ENCODE measurements at regions not wholly inside any gene's neighbourhood (a gene's known extent, or its start where the extent isn't known, plus 50 kb on each side); places are given as distances from the start of the nearest gene placed in this dataset.

DNA sequence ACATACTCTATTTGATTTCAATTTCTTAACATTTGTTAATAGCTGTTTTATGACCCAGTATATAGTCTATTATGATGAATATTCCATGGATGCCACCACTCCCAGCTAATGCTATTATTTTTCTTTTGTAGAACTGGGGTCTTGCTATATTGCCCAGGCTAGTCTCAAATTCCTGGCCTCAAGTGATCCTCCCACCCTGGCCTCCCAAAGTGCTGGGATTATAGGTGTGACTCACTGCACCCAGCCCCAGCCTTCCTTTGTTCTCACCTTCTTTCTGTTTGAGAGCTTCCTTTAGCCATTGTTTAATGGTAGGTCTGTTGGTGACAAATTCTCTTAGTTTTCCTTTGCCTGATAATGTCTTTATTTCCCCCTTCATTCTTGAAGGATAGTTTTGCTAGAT is 52.9 kb upstream of the AMOTL1 start:
- Histone ChIP-seq H3K79me2 (ENCODE audit: insufficient read depth, low read length) (no peaks in the 10 kb centered on the region), H3K4me2 (ENCODE audit: insufficient read depth, low read length) (no peak overlapping the region), H4K20me1 (ENCODE audit: insufficient read depth, low read length) (no peaks in the 10 kb centered on the region), H3K4me3 (ENCODE audit: insufficient read depth, low read length) (no peak overlapping the region), H3K27ac (ENCODE audit: low read depth, low read length) (no peak overlapping the region), H3K27me3 (ENCODE audit: insufficient read depth, low read length) (peaks cover 50% of the 10 kb centered on the region), H3K4me1 (ENCODE audit: insufficient read depth, low read length) (no peaks in the 10 kb centered on the region), H3K36me3 (ENCODE audit: insufficient read depth, low read length) (no peaks in the 10 kb centered on the region), H2AFZ (ENCODE audit: low read length) (no peak overlapping the region), H3K9me3 (ENCODE audit: low read depth, low read length) (no peaks in the 10 kb centered on the region)
- DNase-seq (ENCODE audit: insufficient read length, low spot score, missing footprints) = no peak
- TF ChIP-seq, protein P1, sequence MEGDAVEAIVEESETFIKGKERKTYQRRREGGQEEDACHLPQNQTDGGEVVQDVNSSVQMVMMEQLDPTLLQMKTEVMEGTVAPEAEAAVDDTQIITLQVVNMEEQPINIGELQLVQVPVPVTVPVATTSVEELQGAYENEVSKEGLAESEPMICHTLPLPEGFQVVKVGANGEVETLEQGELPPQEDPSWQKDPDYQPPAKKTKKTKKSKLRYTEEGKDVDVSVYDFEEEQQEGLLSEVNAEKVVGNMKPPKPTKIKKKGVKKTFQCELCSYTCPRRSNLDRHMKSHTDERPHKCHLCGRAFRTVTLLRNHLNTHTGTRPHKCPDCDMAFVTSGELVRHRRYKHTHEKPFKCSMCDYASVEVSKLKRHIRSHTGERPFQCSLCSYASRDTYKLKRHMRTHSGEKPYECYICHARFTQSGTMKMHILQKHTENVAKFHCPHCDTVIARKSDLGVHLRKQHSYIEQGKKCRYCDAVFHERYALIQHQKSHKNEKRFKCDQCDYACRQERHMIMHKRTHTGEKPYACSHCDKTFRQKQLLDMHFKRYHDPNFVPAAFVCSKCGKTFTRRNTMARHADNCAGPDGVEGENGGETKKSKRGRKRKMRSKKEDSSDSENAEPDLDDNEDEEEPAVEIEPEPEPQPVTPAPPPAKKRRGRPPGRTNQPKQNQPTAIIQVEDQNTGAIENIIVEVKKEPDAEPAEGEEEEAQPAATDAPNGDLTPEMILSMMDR (IDR thresholded peaks at IDR 0.05; ENCODE audit: extremely low read depth, low read depth, low read length) = no peak

GRCh38 chr11:94717667-94718066 is 50.5 kb upstream of the AMOTL1 start:
- TF ChIP-seq, protein P1 (IDR thresholded peaks at IDR 0.05; ENCODE audit: extremely low read depth, low read depth, low read length) = no peak
- Histone ChIP-seq H3K36me3 (ENCODE audit: insufficient read depth, low read length) (no peaks in the 10 kb centered on the region), H2AFZ (ENCODE audit: low read length) (no peak overlapping the region), H3K4me1 (ENCODE audit: insufficient read depth, low read length) (no peaks in the 10 kb centered on the region), H3K79me2 (ENCODE audit: insufficient read depth, low read length) (no peaks in the 10 kb centered on the region), H4K20me1 (ENCODE audit: insufficient read depth, low read length) (no peaks in the 10 kb centered on the region), H3K27ac (ENCODE audit: low read depth, low read length) (no peak overlapping the region), H3K27me3 (ENCODE audit: insufficient read depth, low read length) (peaks cover 60% of the 10 kb centered on the region), H3K9me3 (ENCODE audit: low read depth, low read length) (no peaks in the 10 kb centered on the region), H3K4me3 (ENCODE audit: insufficient read depth, low read length) (no peak overlapping the region), H3K4me2 (ENCODE audit: insufficient read depth, low read length) (no peak overlapping the region)
- DNase-seq (ENCODE audit: insufficient read length, low spot score, missing footprints) = no peak

All from osteoblast (primary cell).